ENCODE measurements at regions not wholly inside any gene's neighbourhood (a gene's known extent, or its start where the extent isn't known, plus 50 kb on each side); places are given as distances from the start of the nearest gene placed in this dataset.

DNA sequence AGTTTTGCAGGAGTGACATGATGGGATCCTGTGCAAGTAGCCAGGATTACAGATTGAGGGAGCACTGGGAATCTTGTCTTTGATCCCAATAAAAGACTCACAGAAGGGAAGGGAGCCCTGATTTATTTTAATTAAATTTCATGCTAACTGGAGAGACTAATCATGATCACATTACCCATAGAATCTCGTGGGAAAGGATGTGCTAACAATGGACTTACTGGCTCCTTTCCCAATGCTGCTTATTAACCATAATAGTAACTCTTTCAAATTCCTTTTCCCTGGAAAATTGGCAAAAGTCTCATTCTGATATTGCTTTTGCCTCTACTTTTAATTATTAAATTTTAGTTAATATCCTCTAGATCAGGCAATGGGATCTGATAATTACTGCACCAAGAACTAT, 174.8 kb upstream of the AVPR1A start:
- Mint-ChIP-seq H3K4me1 (no peaks in the 10 kb centered on the region), H3K9me3 (ENCODE audit: low read depth) (no peaks in the 10 kb centered on the region), H3K27me3 (no peaks in the 10 kb centered on the region), H3K36me3 (no peaks in the 10 kb centered on the region), H3K27ac (no peak overlapping the region), H3K4me3 (no peak overlapping the region)
- DNase-seq: no peak
- CTCF ChIA-PET: no interaction called here
- ATAC-seq: no peak

GRCh38 chr12:63323942-63324341, 172.9 kb upstream of the AVPR1A start:
- CTCF ChIA-PET: no interaction called here
- DNase-seq: no peak
- no peaks in the 10 kb centered on the region for H3K9me3 Mint-ChIP-seq (ENCODE audit: low read depth)
- no peak for ATAC-seq
- H3K4me3 Mint-ChIP-seq: no peak overlapping the region
- no peaks in the 10 kb centered on the region for H3K4me1 Mint-ChIP-seq
- H3K27ac Mint-ChIP-seq: no peak overlapping the region
- no peaks in the 10 kb centered on the region for H3K27me3 Mint-ChIP-seq
- H3K36me3 Mint-ChIP-seq: no peaks in the 10 kb centered on the region

- H3K36me3 Mint-ChIP-seq: no peaks in the 10 kb centered on the region
- ATAC-seq: no peak
- CTCF ChIA-PET: no interaction called here
Measured at GRCh38 chr12:63321373-63321772, 170.4 kb upstream of the AVPR1A start.

GRCh38 chr12:63319936-63320633, 169.1 kb upstream of the AVPR1A start:
- Mint-ChIP-seq H3K9me3 (ENCODE audit: low read depth) (no peaks in the 10 kb centered on the region), H3K27me3 (no peaks in the 10 kb centered on the region), H3K4me1 (no peaks in the 10 kb centered on the region), H3K4me3 (no peak overlapping the region), H3K36me3 (no peaks in the 10 kb centered on the region), H3K27ac (no peak overlapping the region)
- no peak for ATAC-seq
- CTCF ChIA-PET: no interaction called here
- DNase-seq: no peak

More at GRCh38 chr12:63321373-63321772, 170.4 kb upstream of the AVPR1A start:
- Mint-ChIP-seq H3K4me1 (no peaks in the 10 kb centered on the region), H3K27me3 (no peaks in the 10 kb centered on the region), H3K4me3 (no peak overlapping the region), H3K27ac (no peak overlapping the region), H3K9me3 (ENCODE audit: low read depth) (no peaks in the 10 kb centered on the region)
- DNase-seq: no peak

DNA sequence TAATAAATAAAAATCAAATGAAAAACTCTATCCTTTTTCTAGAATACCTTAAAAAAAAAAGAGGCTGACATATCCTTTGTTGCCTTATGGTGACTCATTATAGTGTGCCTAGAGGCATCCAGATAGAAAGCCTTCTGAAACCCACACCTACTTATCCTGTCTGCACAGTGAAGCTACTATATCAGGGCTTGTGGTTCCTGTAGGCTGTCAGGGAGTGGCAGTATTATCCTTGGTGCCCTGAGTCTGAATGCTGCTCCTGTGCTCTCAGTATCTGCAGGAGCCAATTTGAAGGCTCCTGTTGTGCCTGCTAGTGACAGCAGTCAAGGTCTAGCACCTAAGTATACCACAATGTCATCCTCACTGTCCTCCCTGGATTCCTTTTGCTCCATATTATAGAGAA, 168.4 kb upstream of the AVPR1A start:
- CTCF ChIA-PET: no interaction called here
- ATAC-seq: no peak
- H3K4me1 Mint-ChIP-seq: no peaks in the 10 kb centered on the region
- H3K27me3 Mint-ChIP-seq: no peaks in the 10 kb centered on the region
- no peak for DNase-seq
- H3K27ac Mint-ChIP-seq: no peak overlapping the region
- H3K36me3 Mint-ChIP-seq: no peaks in the 10 kb centered on the region
- H3K9me3 Mint-ChIP-seq (ENCODE audit: low read depth): no peaks in the 10 kb centered on the region
- H3K4me3 Mint-ChIP-seq: no peak overlapping the region

DNA sequence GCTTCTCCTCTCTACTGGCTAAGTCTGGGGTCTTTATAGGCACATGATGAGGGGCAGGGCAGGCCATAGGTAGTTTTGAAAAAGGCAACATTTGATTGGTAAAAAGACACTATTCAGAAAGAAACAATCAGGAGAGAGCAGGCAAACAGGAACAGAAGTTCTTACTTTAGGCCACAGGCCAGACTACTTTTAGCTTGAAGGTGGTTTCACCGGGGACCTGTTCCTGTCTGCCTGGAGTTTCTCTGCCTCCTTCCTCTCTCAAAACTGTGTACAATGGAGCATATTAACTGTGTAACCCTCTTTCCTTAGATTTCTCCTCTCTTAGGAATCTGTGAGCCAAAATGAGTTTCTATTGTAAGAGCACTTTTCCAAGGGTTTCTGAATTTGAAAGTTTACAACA, 167.9 kb upstream of the AVPR1A start:
- CTCF ChIA-PET: no interaction called here
- Mint-ChIP-seq H3K27ac (no peak overlapping the region), H3K27me3 (no peaks in the 10 kb centered on the region), H3K4me3 (no peak overlapping the region), H3K36me3 (no peaks in the 10 kb centered on the region), H3K4me1 (no peaks in the 10 kb centered on the region), H3K9me3 (ENCODE audit: low read depth) (no peaks in the 10 kb centered on the region)
- no peak for DNase-seq
- no peak for ATAC-seq

- Mint-ChIP-seq H3K27ac (no peak overlapping the region), H3K4me1 (no peaks in the 10 kb centered on the region)
Measured at GRCh38 chr12:63318313-63318712, 167.3 kb upstream of the AVPR1A start.

GRCh38 chr12:63317880-63318279, 166.9 kb upstream of the AVPR1A start:
- H3K4me1 Mint-ChIP-seq: no peaks in the 10 kb centered on the region
- H3K9me3 Mint-ChIP-seq (ENCODE audit: low read depth): no peaks in the 10 kb centered on the region
- H3K27me3 Mint-ChIP-seq: no peaks in the 10 kb centered on the region
- DNase-seq (no peak), ATAC-seq (no peak)
- H3K36me3 Mint-ChIP-seq: no peaks in the 10 kb centered on the region
- CTCF ChIA-PET: no interaction called here
- no peak overlapping the region for H3K27ac Mint-ChIP-seq
- no peak overlapping the region for H3K4me3 Mint-ChIP-seq

More at GRCh38 chr12:63318313-63318712, 167.3 kb upstream of the AVPR1A start:
- Mint-ChIP-seq H3K36me3 (no peaks in the 10 kb centered on the region), H3K27me3 (no peaks in the 10 kb centered on the region), H3K9me3 (ENCODE audit: low read depth) (no peaks in the 10 kb centered on the region), H3K4me3 (no peak overlapping the region)
- DNase-seq: no peak
- no peak for ATAC-seq
- CTCF ChIA-PET: no interaction called here

DNA sequence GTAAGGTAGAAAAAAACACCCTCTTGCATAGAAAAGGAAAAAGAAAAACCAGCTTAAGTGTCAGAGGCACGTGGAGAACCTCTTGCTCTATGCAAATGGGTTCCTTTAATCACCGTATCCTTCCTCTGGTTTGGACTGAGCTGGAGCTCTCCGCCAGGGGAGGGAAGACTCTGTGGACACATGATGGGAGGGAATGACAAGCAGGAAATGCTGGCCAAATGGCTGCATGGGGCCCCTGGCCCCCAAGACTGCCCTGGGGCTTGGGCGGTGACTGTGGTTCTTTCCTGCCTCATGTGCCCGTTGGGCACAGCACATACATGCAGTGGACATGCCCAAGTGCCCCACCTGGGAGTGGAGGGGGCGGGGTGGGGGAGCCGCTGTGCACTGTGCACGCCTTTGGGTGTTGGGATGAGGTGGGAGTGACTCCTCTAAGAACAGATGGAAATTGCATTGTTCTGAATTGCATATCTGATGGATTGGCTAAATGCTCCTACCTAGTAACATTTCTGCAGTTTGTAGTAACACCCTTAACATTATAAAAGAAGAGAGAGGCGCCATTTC, 166.4 kb upstream of the AVPR1A start:
- ATAC-seq (no peak), DNase-seq (no peak)
- no peaks in the 10 kb centered on the region for H3K4me1 Mint-ChIP-seq
- H3K4me3 Mint-ChIP-seq: no peak overlapping the region
- CTCF ChIA-PET: no interaction called here
- H3K36me3 Mint-ChIP-seq: no peaks in the 10 kb centered on the region
- no peaks in the 10 kb centered on the region for H3K27me3 Mint-ChIP-seq
- H3K27ac Mint-ChIP-seq: no peak overlapping the region
- H3K9me3 Mint-ChIP-seq (ENCODE audit: low read depth): no peaks in the 10 kb centered on the region

DNA sequence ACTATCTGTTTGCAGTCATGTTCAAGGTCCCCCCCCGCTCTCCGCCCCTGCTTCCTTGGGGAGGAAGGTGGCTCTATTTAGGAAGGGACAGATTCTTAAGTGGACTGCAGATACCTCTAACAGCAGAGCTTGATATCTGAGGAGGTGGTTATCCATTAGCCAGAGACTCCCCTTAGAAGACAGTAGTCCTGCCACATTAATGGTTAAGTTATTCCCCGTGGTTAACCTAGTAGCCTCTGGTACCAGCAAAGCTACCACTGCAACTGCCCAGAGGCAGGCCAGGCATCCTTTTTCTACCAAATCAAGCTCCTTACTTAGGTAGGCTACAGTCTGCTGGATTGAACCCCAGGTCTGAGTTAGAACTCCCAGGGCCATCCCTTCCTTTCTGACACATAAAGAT, 162.1 kb upstream of the AVPR1A start:
- no peak for ATAC-seq
- no peak for DNase-seq
- Mint-ChIP-seq H3K36me3 (no peaks in the 10 kb centered on the region), H3K4me1 (no peaks in the 10 kb centered on the region), H3K27me3 (no peaks in the 10 kb centered on the region), H3K27ac (no peak overlapping the region), H3K4me3 (no peak overlapping the region), H3K9me3 (ENCODE audit: low read depth) (no peaks in the 10 kb centered on the region)
- CTCF ChIA-PET: no interaction called here

DNA sequence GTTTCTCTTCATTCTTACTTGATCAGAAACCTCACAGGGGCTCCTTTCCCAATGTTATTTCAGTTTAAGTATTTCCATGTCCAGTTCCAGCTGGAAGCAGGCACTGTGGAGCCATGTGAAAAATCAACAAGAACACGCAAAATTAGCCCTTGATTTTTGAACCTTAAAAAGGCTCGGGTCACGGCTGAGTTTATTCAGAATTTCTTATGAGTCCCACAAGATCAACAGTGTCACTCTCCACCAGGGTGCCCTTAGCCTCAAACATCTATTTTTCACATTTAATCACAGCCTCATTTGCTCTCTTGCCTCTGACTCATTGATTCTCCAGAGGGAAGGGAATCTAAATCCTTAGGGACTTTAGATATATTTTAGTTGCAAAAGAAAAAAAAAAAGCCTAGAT, 157.7 kb upstream of the AVPR1A start:
- ATAC-seq (no peak), DNase-seq (no peak)
- Mint-ChIP-seq H3K27me3 (no peaks in the 10 kb centered on the region), H3K27ac (no peak overlapping the region), H3K36me3 (no peaks in the 10 kb centered on the region), H3K4me1 (no peaks in the 10 kb centered on the region), H3K4me3 (no peak overlapping the region), H3K9me3 (ENCODE audit: low read depth) (no peaks in the 10 kb centered on the region)
- CTCF ChIA-PET: no interaction called here

GRCh38 chr12:63307849-63308248, 156.8 kb upstream of the AVPR1A start:
- CTCF ChIA-PET: no interaction called here
- Mint-ChIP-seq H3K9me3 (ENCODE audit: low read depth) (no peaks in the 10 kb centered on the region), H3K36me3 (no peaks in the 10 kb centered on the region), H3K27ac (no peak overlapping the region), H3K4me1 (peaks cover under 1% of the 10 kb centered on the region), H3K4me3 (no peak overlapping the region), H3K27me3 (no peaks in the 10 kb centered on the region)
- DNase-seq (no peak), ATAC-seq (no peak)

DNA sequence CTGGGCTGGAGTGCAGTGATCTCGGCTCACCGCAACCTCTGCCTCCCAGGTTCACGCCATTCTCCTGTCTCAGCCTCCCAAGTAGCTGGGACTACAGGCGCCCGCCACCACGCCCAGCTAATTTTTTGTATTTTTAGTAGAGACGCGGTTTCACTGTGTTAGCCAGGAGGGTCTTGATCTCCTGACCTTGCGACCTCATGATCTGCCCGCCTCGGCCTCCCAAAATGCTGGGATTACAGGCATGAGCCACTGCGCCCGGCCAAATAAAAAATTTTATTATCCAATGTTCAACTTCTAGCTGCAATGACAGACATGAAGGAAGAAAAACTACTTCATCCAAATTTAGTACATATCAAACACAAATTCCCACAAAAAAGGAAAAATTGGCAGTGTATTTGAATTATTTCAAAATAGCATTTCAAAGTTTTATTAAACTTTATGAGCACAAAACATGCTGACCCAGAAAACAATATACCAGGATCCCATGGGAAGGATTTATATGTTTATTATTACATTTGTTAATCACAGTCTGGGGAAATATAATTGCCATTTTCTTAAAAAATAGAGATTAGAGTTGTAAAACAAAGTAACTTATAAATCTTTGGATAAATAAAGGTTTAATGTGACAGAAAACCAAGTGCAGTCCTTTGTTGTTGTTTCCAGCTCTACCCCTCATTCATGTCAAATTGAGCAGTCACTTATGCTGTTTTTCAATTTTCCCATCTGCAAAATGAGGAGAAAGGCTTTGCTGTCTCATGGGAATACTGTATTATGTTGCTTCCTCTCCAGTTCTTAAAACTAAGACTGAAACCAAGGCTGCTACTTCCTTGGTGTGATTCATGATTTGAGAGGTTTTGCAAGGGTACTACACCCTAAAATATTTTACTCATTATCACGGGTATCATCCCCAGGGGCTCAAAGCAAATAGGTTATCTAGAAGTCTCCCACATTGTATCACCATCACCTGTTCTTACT, 155.2 kb upstream of the AVPR1A start:
- Mint-ChIP-seq H3K9me3 (ENCODE audit: low read depth) (no peaks in the 10 kb centered on the region), H3K36me3 (no peaks in the 10 kb centered on the region), H3K27me3 (no peaks in the 10 kb centered on the region), H3K4me1 (peaks cover 10% of the 10 kb centered on the region), H3K4me3 (no peak overlapping the region), H3K27ac (no peak overlapping the region)
- CTCF ChIA-PET: no interaction called here
- ATAC-seq (no peak), DNase-seq (no peak)

GRCh38 chr12:63304887-63305316, 153.9 kb upstream of the AVPR1A start:
- DNase-seq (no peak), ATAC-seq (no peak)
- CTCF ChIA-PET: no interaction called here
- no peaks in the 10 kb centered on the region for H3K9me3 Mint-ChIP-seq (ENCODE audit: low read depth)
- no peak overlapping the region for H3K27ac Mint-ChIP-seq
- no peak overlapping the region for H3K4me3 Mint-ChIP-seq
- peaks cover 10% of the 10 kb centered on the region for H3K4me1 Mint-ChIP-seq
- H3K36me3 Mint-ChIP-seq: no peaks in the 10 kb centered on the region
- peaks cover 6% of the 10 kb centered on the region for H3K27me3 Mint-ChIP-seq
